ENCODE measurements at regions not wholly inside any gene's neighbourhood (a gene's known extent, or its start where the extent isn't known, plus 50 kb on each side); places are given as distances from the start of the nearest gene placed in this dataset.
"Not testable (repeated sequence)": the region's sequence is repeated elsewhere in the genome, so short reads cannot be mapped to it uniquely, and the experiment has no call there.

GRCh38 chr12:124131659-124132058 is 158.6 kb downstream of the ZNF664 start:
- DNase-seq: no peak

- DNase-seq: no peak
Observed at GRCh38 chr12:124132530-124132929, 159.5 kb downstream of the ZNF664 start.

GRCh38 chr12:124136796-124137195 is 158.1 kb upstream of the RFLNA start:
- DNase-seq: no peak

GRCh38 chr12:124140944-124141486 is 153.9 kb upstream of the RFLNA start:
- DNase-seq: no peak

- DNase-seq: not testable (repeated sequence)
Observed at GRCh38 chr12:124141611-124142010, 153.3 kb upstream of the RFLNA start.

- DNase-seq: no peak
Observed at GRCh38 chr12:124142395-124143035, 152.4 kb upstream of the RFLNA start.

- no peak for DNase-seq
Observed at GRCh38 chr12:124143726-124144125, 151.2 kb upstream of the RFLNA start.

- no peak for DNase-seq
Observed at GRCh38 chr12:124144531-124145194, 150.2 kb upstream of the RFLNA start.

GRCh38 chr12:124147027-124147426 is 147.9 kb upstream of the RFLNA start:
- no peak for DNase-seq

GRCh38 chr12:124147575-124147974 is 147.3 kb upstream of the RFLNA start:
- no peak for DNase-seq

GRCh38 chr12:124148481-124149273 is 146.2 kb upstream of the RFLNA start:
- no peak for DNase-seq

GRCh38 chr12:124149287-124149686 is 145.6 kb upstream of the RFLNA start:
- no peak for DNase-seq

- DNase-seq: no peak
Observed at GRCh38 chr12:124150168-124150567, 144.7 kb upstream of the RFLNA start.

- no peak for DNase-seq
Observed at GRCh38 chr12:124151583-124151982, 143.3 kb upstream of the RFLNA start.

- no peak for DNase-seq
Observed at GRCh38 chr12:124152731-124153130, 142.2 kb upstream of the RFLNA start.

- no peak for DNase-seq
Observed at GRCh38 chr12:124153392-124153791, 141.5 kb upstream of the RFLNA start.

GRCh38 chr12:124157406-124157805 is 137.5 kb upstream of the RFLNA start:
- DNase-seq: no peak

- DNase-seq: no peak
Observed at GRCh38 chr12:124159655-124160054, 135.2 kb upstream of the RFLNA start.

GRCh38 chr12:124160097-124160756 is 134.7 kb upstream of the RFLNA start:
- no peak for DNase-seq

- DNase-seq: not testable (repeated sequence)
Observed at GRCh38 chr12:124161402-124161801, 133.5 kb upstream of the RFLNA start.

GRCh38 chr12:124162151-124163110 is 132.5 kb upstream of the RFLNA start:
- peak; percentile 15 for DNase-seq

- DNase-seq: no peak
Observed at GRCh38 chr12:124165695-124166094, 129.2 kb upstream of the RFLNA start.
